ENCODE measurements at regions not wholly inside any gene's neighbourhood (a gene's known extent, or its start where the extent isn't known, plus 50 kb on each side); places are given as distances from the start of the nearest gene placed in this dataset.

DNA sequence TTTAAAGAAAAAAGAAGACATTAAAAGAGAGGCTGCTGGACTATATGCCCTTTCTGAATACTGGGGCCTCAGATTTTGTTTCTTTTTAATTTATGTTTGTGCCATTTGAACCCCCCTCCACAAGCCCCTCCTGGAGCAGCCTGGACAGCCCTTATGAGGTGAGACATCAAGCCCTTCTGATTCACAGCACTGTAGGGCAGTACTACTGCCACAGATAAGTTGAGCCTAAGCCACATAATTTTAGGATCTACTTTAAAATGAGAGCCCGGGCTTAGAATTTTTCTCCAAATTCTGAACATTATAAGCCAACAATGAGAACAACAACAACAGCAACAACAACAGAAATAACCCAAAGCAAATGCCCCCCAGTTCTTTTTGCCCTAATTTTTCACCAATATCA lies 256.9 kb upstream of the SALL1 start:
- Histone ChIP-seq H2AFZ (ENCODE audit: low read depth, low read length) (no peak overlapping the region), H3K4me1 (ENCODE audit: insufficient read depth, low read length) (peaks cover 2% of the 10 kb centered on the region), H3K36me3 (ENCODE audit: insufficient read depth, low read length) (no peaks in the 10 kb centered on the region), H3K9me3 (ENCODE audit: low read length) (no peaks in the 10 kb centered on the region), H3K4me3 (ENCODE audit: low read length) (no peak overlapping the region), H3K27me3 (ENCODE audit: insufficient read depth, low read length) (no peaks in the 10 kb centered on the region)

DNA sequence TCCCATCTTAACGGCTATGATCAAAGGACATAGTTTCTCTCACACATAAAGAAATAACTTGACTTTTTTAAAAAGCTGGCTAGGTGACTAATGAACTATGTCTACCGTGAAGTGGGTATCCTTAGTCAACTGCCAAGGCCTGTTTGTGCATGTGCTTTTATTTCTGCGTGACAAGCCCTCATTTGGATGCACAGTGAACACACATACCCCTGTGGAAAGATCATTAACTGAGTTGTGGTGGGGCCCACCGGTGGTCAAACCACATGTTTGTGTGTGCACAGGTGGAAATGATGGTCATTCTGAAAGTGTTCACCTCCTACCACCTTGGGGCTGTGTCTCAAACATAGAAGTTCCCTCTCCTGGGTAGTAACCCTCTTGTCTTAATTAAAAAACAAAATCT lies 256.1 kb upstream of the SALL1 start:
- Histone ChIP-seq H3K4me3 (ENCODE audit: low read length) (no peak overlapping the region), H3K36me3 (ENCODE audit: insufficient read depth, low read length) (no peaks in the 10 kb centered on the region), H3K27me3 (ENCODE audit: insufficient read depth, low read length) (no peaks in the 10 kb centered on the region)

GRCh38 chr16:51405361-51405760 lies 254.3 kb upstream of the SALL1 start:
- peaks cover 2% of the 10 kb centered on the region for H3K9me3 ChIP-seq (ENCODE audit: low read length)
- H3K4me1 ChIP-seq (ENCODE audit: insufficient read depth, low read length), result peaks cover 2% of the 10 kb centered on the region
- H2AFZ ChIP-seq (ENCODE audit: low read depth, low read length), result no peak overlapping the region
- no peaks in the 10 kb centered on the region for H3K36me3 ChIP-seq (ENCODE audit: insufficient read depth, low read length)
- H3K27me3 ChIP-seq (ENCODE audit: insufficient read depth, low read length), result no peaks in the 10 kb centered on the region
- H3K4me3 ChIP-seq (ENCODE audit: low read length), result no peak overlapping the region

More for the DNA sequence above, 256.1 kb upstream of the SALL1 start:
- Histone ChIP-seq H3K9me3 (ENCODE audit: low read length) (no peaks in the 10 kb centered on the region), H3K4me1 (ENCODE audit: insufficient read depth, low read length) (peaks cover 2% of the 10 kb centered on the region), H2AFZ (ENCODE audit: low read depth, low read length) (no peak overlapping the region)

- no peak overlapping the region for H2AFZ ChIP-seq (ENCODE audit: low read depth, low read length)
- peaks cover 7% of the 10 kb centered on the region for H3K9me3 ChIP-seq (ENCODE audit: low read length)
- H3K27me3 ChIP-seq (ENCODE audit: insufficient read depth, low read length), result no peaks in the 10 kb centered on the region
- H3K4me1 ChIP-seq (ENCODE audit: insufficient read depth, low read length), result peaks cover 2% of the 10 kb centered on the region
- H3K4me3 ChIP-seq (ENCODE audit: low read length), result no peak overlapping the region
- H3K36me3 ChIP-seq (ENCODE audit: insufficient read depth, low read length), result no peaks in the 10 kb centered on the region
Measured at GRCh38 chr16:51404386-51404785, 253.3 kb upstream of the SALL1 start.

- Histone ChIP-seq H2AFZ (ENCODE audit: low read depth, low read length) (no peak overlapping the region), H3K4me1 (ENCODE audit: insufficient read depth, low read length) (no peaks in the 10 kb centered on the region), H3K9me3 (ENCODE audit: low read length) (peaks cover 7% of the 10 kb centered on the region), H3K27me3 (ENCODE audit: insufficient read depth, low read length) (no peaks in the 10 kb centered on the region), H3K4me3 (ENCODE audit: low read length) (no peak overlapping the region), H3K36me3 (ENCODE audit: insufficient read depth, low read length) (no peaks in the 10 kb centered on the region)
Measured at GRCh38 chr16:51402785-51403184, 251.7 kb upstream of the SALL1 start.

GRCh38 chr16:51402298-51402697 lies 251.2 kb upstream of the SALL1 start:
- Histone ChIP-seq H3K27me3 (ENCODE audit: insufficient read depth, low read length) (no peaks in the 10 kb centered on the region), H3K36me3 (ENCODE audit: insufficient read depth, low read length) (no peaks in the 10 kb centered on the region), H3K9me3 (ENCODE audit: low read length) (peaks cover 10% of the 10 kb centered on the region), H2AFZ (ENCODE audit: low read depth, low read length) (no peak overlapping the region), H3K4me1 (ENCODE audit: insufficient read depth, low read length) (no peaks in the 10 kb centered on the region), H3K4me3 (ENCODE audit: low read length) (no peak overlapping the region)

DNA sequence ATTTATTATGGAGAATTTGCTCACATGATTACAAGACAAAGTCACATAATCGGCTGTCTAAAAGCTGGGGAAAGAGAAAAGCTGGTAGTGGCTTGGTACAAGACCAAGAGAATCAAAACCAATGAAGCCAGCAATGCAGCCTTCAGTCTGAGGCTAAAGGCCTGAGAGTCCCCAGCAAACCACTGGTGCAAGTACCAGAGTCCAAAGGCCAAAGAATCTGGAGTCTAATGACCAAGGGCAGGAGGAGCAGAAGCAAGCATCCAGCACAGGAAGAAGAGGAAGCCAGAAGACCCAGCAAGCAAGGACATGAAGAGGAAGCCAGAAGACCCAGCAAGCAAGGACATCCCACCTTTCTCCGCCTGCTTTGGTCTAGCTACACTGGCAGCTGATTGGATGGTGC lies 250.6 kb upstream of the SALL1 start:
- Histone ChIP-seq H3K4me3 (ENCODE audit: low read length) (no peak overlapping the region), H3K36me3 (ENCODE audit: insufficient read depth, low read length) (no peaks in the 10 kb centered on the region)

DNA sequence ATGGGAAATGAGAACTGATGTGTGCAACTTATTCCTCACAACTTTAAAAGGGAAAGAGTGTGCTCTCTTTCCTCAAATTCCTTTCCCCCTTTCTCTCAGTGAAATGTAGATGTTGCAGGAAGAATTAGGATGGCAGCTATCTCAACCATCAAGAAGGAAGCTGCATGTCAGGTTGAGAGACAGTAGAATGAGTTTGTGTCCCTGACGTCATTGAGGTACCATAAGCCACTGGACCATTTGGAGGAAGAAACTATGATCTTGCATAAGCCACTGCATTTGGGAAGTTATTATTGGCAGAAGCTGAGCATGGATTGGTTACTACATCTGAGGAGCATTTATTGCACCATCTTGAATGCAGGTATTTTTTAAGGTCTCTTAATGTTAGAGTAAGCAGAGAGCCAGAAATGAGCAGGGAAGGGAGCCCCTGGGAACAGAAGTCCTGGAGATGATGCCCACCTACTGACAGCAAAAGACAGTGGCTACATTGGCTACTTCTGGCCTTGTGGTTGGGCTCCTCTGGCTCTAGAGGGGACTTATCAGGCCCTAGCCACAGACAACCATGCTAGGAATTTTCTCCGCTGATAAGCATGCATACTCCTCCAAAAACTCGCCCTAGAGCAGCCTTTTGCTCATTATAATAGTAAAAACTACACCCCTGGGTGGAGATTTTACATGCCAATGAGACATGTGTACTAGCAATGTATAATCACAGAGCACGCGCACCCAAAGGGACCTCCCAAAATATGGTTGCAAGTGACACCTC lies 249.0 kb upstream of the SALL1 start:
- H2AFZ ChIP-seq (ENCODE audit: low read depth, low read length), result no peak overlapping the region
- no peaks in the 10 kb centered on the region for H3K36me3 ChIP-seq (ENCODE audit: insufficient read depth, low read length)
- no peaks in the 10 kb centered on the region for H3K27me3 ChIP-seq (ENCODE audit: insufficient read depth, low read length)
- peaks cover 10% of the 10 kb centered on the region for H3K9me3 ChIP-seq (ENCODE audit: low read length)
- H3K4me3 ChIP-seq (ENCODE audit: low read length), result no peak overlapping the region
- H3K4me1 ChIP-seq (ENCODE audit: insufficient read depth, low read length), result no peaks in the 10 kb centered on the region

More for the DNA sequence above, 250.6 kb upstream of the SALL1 start:
- no peaks in the 10 kb centered on the region for H3K27me3 ChIP-seq (ENCODE audit: insufficient read depth, low read length)
- H3K9me3 ChIP-seq (ENCODE audit: low read length), result peaks cover 10% of the 10 kb centered on the region
- H3K4me1 ChIP-seq (ENCODE audit: insufficient read depth, low read length), result no peaks in the 10 kb centered on the region
- H2AFZ ChIP-seq (ENCODE audit: low read depth, low read length), result no peak overlapping the region

- Histone ChIP-seq H3K36me3 (ENCODE audit: insufficient read depth, low read length) (no peaks in the 10 kb centered on the region), H2AFZ (ENCODE audit: low read depth, low read length) (no peak overlapping the region), H3K4me1 (ENCODE audit: insufficient read depth, low read length) (peaks cover 20% of the 10 kb centered on the region), H3K4me3 (ENCODE audit: low read length) (no peak overlapping the region), H3K9me3 (ENCODE audit: low read length) (peaks cover 3% of the 10 kb centered on the region), H3K27me3 (ENCODE audit: insufficient read depth, low read length) (no peaks in the 10 kb centered on the region)
Measured at GRCh38 chr16:51394421-51394820, 243.4 kb upstream of the SALL1 start.

DNA sequence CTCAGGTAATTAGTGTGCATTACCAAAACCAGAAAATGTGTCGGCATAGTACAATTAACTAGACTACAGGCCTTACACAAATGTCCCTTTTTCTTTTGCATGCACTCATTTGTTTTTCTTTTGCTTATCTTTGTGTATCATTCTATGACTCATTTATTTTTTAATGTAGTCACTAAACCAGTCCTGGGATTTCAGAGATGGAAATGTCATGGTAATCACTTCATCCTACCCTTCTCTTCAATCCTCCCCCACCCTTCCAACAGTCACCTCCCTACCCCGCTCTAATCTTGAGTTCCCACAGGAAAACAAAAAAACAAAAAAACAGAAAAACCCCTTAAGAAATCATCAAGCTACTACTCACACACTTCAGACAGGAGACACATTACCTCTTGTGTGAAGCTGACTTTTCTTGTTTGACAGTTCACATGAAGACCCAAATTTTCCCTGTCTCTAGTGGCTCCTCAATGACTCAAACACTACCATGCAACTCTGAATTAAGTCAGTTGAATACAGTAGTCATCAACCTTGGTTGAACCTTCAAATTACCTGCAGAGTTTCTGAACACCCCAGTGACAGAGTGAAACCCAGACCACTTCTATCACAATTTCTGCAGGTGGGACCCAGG lies 242.4 kb upstream of the SALL1 start:
- Histone ChIP-seq H3K4me3 (ENCODE audit: low read length) (no peak overlapping the region), H3K9me3 (ENCODE audit: low read length) (peaks cover 7% of the 10 kb centered on the region), H3K36me3 (ENCODE audit: insufficient read depth, low read length) (no peaks in the 10 kb centered on the region), H3K27me3 (ENCODE audit: insufficient read depth, low read length) (no peaks in the 10 kb centered on the region), H2AFZ (ENCODE audit: low read depth, low read length) (no peak overlapping the region), H3K4me1 (ENCODE audit: insufficient read depth, low read length) (peaks cover 20% of the 10 kb centered on the region)

GRCh38 chr16:51392521-51393187 lies 241.6 kb upstream of the SALL1 start:
- H3K4me1 ChIP-seq (ENCODE audit: insufficient read depth, low read length), result peaks cover 20% of the 10 kb centered on the region
- peaks cover 5% of the 10 kb centered on the region for H3K9me3 ChIP-seq (ENCODE audit: low read length)
- H3K36me3 ChIP-seq (ENCODE audit: insufficient read depth, low read length), result no peaks in the 10 kb centered on the region
- peak overlapping the region; percentile 65 for H2AFZ ChIP-seq (ENCODE audit: low read depth, low read length)
- H3K27me3 ChIP-seq (ENCODE audit: insufficient read depth, low read length), result no peaks in the 10 kb centered on the region
- no peak overlapping the region for H3K4me3 ChIP-seq (ENCODE audit: low read length)

DNA sequence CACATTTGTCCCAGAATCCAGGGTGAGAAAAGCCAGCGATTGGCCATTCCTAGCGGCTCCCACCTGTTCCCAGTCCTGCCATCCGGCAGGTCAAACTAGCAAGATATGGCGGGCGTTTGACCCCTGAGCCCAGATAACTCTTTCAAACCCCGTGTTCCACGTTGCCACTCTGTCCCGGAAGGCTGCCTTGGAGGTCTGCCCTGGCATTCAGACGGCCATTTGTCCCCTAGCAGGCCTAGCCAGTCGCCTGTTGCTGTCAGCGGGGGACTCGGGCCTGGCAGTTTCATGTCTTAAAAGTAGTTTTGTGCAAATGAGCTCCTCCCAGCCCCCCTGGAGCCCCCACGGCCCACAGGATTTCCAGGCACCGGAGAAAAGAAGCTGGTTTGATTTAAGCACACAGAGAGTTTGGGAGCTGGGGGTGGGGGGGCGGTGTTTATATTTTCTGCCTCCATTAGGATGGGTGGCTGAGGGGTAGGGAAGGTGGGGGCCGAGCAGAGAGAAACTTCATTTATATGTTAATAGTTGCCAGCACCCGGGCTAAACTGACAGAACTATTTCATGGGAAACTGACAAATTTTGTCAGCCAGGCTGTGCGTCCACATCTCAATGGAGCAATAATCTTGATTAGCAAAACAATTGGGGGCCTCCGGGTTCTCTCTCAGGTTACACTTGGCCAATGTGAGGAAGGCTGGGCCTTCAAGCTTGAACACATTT lies 240.9 kb upstream of the SALL1 start:
- Histone ChIP-seq H2AFZ (ENCODE audit: low read depth, low read length) (peak overlapping the region; percentile 65), H3K4me3 (ENCODE audit: low read length) (peak overlapping the region; percentile 15), H3K36me3 (ENCODE audit: insufficient read depth, low read length) (no peaks in the 10 kb centered on the region), H3K4me1 (ENCODE audit: insufficient read depth, low read length) (peaks cover 20% of the 10 kb centered on the region), H3K27me3 (ENCODE audit: insufficient read depth, low read length) (no peaks in the 10 kb centered on the region), H3K9me3 (ENCODE audit: low read length) (peaks cover 3% of the 10 kb centered on the region)

DNA sequence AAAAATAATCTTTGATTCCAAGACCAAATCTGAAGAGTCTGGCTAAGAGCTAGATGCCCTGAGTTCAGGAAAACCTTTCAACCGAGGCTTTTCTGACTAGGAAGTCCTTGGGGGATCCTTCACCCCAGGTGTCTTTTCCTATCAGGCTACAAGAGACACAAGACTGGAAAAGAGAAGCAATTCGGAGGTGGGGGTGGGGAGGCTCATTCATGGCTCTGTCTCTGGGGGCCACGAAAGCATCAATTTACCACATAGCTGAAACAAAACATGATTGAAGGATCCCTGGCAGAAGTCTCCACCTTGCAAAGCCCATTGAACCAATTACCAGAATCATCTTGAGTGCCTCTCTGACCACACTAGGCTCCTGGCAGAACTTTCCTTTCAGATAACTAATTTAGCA lies 239.8 kb upstream of the SALL1 start:
- H3K27me3 ChIP-seq (ENCODE audit: insufficient read depth, low read length), result no peaks in the 10 kb centered on the region
- no peaks in the 10 kb centered on the region for H3K36me3 ChIP-seq (ENCODE audit: insufficient read depth, low read length)
- H3K4me1 ChIP-seq (ENCODE audit: insufficient read depth, low read length), result peaks cover 20% of the 10 kb centered on the region
- no peak overlapping the region for H3K4me3 ChIP-seq (ENCODE audit: low read length)
- H3K9me3 ChIP-seq (ENCODE audit: low read length), result peaks cover 3% of the 10 kb centered on the region
- no peak overlapping the region for H2AFZ ChIP-seq (ENCODE audit: low read depth, low read length)

All from neuron (in vitro differentiated cells).